ENCODE measurements at regions not wholly inside any gene's neighbourhood (a gene's known extent, or its start where the extent isn't known, plus 50 kb on each side); places are given as distances from the start of the nearest gene placed in this dataset.

GRCh38 chr14:49962621-49963020 is 69.7 kb downstream of the ARF6 start:
- TF ChIP-seq MAFK (IDR thresholded peaks at IDR 0.05; ENCODE audit: low read depth, low read length) (no peak), EP300 (IDR thresholded peaks at IDR 0.05; ENCODE audit: borderline replicate concordance in 1 of 2, low read depth in 2 of 2, low read length in 2 of 2) (no peak), PHF8 (conservative IDR thresholded peaks at IDR 0.05; ENCODE audit: low read depth, low read length) (no peak), EZH2 (IDR thresholded peaks at IDR 0.05; ENCODE audit: low read depth, low read length, severe bottlenecking) (no peak), RAD21 (IDR thresholded peaks at IDR 0.05 in 1 of 2, conservative IDR thresholded peaks at IDR 0.05 in 1 of 2; ENCODE audit: low read depth in 2 of 2, low read length in 2 of 2) (no peak), TBP (IDR thresholded peaks at IDR 0.05; ENCODE audit: low read depth, low read length) (no peak)
- TF ChIP-seq, protein P1, sequence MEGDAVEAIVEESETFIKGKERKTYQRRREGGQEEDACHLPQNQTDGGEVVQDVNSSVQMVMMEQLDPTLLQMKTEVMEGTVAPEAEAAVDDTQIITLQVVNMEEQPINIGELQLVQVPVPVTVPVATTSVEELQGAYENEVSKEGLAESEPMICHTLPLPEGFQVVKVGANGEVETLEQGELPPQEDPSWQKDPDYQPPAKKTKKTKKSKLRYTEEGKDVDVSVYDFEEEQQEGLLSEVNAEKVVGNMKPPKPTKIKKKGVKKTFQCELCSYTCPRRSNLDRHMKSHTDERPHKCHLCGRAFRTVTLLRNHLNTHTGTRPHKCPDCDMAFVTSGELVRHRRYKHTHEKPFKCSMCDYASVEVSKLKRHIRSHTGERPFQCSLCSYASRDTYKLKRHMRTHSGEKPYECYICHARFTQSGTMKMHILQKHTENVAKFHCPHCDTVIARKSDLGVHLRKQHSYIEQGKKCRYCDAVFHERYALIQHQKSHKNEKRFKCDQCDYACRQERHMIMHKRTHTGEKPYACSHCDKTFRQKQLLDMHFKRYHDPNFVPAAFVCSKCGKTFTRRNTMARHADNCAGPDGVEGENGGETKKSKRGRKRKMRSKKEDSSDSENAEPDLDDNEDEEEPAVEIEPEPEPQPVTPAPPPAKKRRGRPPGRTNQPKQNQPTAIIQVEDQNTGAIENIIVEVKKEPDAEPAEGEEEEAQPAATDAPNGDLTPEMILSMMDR (IDR thresholded peaks at IDR 0.05; ENCODE audit: control extremely low read depth in 1 of 3, insufficient read depth in 1 of 3, low read depth in 1 of 3, low read length in 3 of 3), result no peak

All from H1 (cell line).